IPS-18c (cell line): ENCODE measurements at regions not wholly inside any gene's neighbourhood (a gene's known extent, or its start where the extent isn't known, plus 50 kb on each side); places are given as distances from the start of the nearest gene placed in this dataset.
"Not testable (repeated sequence)": the region's sequence is repeated elsewhere in the genome, so short reads cannot be mapped to it uniquely, and the experiment has no call there.

Experiments used
- H3K4me3 ChIP-seq: 2 replicates; pipeline ENCODE4 v1.7.0; 2013; ENCODE audit warnings: low read depth, mild to moderate bottlenecking, low read length, moderate library complexity; ENCODE audit not compliant: insufficient read depth
- H3K9me3 ChIP-seq: one replicate; pipeline ENCODE4 v1.6.1; 2013; ENCODE audit warnings: mild to moderate bottlenecking, low read length, moderate library complexity; ENCODE audit not compliant: control insufficient read depth, insufficient read depth

DNA sequence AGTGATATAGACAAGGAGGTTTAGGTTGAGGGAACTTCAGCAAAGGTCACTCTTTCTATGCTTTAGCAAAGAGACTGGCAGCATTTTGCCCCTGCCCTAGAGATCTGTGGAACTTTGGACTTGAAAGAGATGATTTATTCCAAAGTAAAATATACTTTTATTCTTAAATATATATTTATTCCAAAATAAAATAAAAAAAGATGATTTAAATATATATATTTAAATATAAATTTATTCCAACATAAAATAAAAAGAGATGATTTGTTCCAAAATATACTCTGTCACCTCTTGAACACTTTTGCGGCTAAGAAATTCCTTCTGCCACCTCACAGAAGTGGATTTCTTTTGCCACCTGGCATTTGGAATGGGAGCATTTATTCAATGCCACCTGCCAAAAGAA is 521.3 kb upstream of the CHORDC1 start:
- Histone ChIP-seq H3K4me3 (no peak overlapping the region), H3K9me3 (no peaks in the 10 kb centered on the region)

DNA sequence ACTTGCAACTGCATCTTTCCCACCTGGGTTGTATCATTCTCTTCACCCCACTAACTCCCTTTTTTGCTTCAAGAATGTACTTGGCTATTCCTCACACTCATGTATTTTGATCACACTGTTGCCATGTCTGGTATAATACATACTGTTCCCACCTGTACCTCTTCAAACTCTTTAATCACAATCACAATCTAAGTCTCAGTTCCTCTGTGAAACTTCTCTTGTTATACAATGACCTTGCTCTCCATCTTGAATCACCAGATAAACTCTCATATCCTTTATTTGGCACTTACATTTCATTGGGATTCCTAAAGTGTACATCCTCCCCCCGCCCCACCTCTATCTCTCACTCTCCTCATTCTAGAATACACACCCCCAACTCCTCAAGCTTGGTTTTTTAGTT is 516.0 kb upstream of the CHORDC1 start:
- no peaks in the 10 kb centered on the region for H3K9me3 ChIP-seq
- no peak overlapping the region for H3K4me3 ChIP-seq

DNA sequence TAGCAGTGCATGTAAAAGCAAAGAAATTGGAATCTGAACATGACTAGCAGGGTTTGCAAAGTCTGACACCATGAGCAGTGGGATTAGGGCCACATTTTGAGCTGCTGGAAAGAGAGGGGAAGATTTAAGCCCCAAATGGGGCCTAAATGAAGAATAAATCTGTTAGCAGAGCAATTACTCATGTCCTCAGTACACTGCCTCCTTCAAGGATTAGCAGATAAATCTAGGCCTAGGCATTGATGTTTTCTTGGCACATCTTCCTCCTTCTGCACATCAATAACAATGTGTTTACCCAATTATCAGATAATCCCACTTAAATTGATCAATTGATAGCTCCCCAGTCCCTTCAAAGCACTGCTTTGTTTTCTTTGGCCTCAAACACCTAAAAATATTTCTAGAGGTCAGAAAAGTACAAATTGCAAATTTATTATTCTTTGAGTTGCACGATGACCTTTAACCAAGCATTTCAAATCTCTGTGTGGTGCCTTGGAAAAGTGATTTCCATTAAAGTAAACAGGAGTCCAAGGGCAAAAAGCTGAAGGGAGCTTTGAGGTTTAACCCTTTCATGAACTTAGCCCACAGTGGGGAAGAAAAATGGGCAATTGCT is 514.7 kb upstream of the CHORDC1 start:
- H3K4me3 ChIP-seq, result no peak overlapping the region
- H3K9me3 ChIP-seq, result no peaks in the 10 kb centered on the region

DNA sequence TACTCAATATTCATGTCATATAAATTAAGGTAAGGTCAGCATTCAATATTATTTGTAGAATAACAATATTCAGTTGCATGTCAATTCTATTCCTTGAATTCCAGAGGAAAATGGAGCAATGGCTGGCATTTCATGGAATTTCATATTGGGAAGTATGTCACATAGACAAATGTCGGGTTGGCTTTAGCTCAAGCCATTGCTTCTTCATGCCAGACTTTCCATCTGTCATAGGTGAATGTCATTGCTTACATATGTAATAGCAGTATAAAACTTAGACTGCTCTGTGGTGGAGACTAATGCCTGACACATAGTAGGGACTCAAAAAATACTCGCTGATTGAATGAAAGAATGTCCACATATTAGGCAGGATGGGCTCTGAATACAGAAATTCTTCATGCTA is 509.6 kb upstream of the CHORDC1 start:
- Histone ChIP-seq H3K4me3 (no peak overlapping the region), H3K9me3 (no peaks in the 10 kb centered on the region)

DNA sequence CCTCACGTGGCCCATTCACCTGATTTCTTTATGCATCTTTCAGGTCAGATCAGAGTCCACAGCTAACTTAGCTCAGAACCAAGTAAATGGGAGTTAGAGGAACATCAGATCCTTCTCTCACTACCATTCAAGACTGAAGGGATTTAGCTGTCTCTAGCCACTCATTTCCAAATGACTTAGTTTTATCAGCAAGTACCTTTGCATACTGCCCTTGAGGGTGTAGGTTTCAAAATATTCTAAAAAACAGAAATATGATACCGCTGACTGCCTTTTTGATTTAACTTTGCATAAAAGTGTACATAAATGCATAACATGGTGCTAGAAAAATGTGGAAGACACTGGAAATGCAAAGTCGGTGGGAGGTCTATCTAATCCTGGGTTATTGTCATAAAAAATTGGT is 500.6 kb upstream of the CHORDC1 start:
- no peak overlapping the region for H3K4me3 ChIP-seq
- H3K9me3 ChIP-seq, result no peaks in the 10 kb centered on the region

DNA sequence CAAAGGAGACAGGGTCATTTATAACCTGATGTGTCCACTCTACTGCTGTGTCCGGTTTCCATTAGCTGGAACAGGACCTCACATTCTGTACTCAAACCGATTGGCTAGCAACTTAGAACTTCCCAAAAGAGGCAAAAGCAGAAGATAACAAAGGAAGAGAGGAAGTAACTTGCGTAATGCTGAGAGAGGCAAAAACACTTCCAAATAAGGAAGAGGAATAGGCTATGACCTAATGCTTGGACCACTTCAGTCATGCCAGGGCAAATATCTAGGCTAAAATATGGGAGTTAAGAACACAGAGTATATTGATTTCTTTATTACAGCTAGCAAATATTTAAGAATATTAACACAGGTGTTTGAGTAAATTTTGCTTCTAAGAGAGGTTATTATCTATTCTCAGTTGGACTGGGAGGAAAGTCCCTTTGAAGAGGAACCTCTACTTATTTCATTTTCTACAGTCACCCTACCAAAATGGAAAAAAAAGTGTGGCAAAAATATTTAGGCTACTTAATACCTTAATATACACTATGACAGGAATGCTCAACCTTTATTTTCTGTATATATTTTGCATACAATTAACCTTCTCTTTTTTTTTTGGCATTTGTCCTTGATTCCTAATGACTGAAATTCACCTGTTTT is 499.8 kb upstream of the CHORDC1 start:
- no peaks in the 10 kb centered on the region for H3K9me3 ChIP-seq

DNA sequence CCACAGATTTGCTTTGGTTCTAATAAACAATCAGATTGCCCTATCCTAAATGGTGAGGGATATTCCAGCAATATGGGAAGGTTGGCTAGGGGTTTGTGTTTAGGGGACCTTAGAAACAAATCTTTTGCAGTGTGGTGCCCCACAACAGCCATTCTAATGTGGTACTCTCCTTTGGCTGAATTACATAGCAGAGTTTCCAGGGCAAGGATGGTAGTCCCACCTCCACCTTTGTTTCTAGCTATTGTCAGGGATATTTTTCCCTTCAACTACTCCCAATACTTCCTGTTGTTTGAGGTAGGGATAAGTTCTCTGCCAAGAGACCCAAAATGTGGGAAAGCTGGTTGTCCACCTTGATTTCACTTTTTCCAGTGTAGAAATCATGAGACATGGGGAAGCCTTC is 494.7 kb upstream of the CHORDC1 start:
- Histone ChIP-seq H3K9me3 (no peaks in the 10 kb centered on the region), H3K4me3 (no peak overlapping the region)

More for the DNA sequence above, 499.8 kb upstream of the CHORDC1 start:
- H3K4me3 ChIP-seq, result no peak overlapping the region

DNA sequence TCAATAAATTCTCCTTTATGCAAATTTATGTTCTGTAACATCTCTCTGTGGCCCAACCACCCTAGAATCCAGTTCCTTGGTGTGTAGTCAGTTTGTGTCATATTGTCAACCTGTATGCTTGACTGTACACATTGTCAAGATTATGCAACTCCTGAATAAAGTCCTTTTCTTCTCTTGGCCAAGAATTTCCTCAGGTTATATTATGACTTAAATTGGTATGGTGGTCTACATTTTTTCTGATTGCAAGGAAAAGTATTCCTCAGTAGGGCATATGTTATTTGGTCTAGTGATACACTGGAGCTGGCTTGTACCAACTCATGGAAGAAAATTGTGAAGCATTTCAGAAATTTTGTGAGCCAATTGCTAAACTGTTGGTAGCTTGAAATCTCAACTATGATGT is 482.8 kb upstream of the CHORDC1 start:
- Histone ChIP-seq H3K4me3 (no peak overlapping the region), H3K9me3 (no peaks in the 10 kb centered on the region)

DNA sequence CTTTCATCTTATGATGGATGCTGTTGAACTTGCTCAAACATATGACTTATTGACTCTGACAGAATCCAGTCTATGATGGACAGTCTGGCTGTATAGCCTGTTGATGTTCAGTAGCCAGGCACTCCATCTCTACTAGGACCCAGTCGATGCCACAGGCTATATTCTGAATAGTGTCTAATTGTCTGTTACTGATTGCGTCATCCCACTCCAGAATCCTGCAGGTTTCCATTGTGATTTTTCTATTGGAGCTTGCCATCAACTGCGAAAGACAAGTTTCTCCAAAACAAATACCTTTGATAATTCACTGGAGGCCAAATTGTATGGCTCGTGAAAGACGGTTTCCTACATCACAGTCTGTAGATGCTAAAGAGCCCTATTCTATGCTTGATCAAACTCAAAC is 481.7 kb upstream of the CHORDC1 start:
- Histone ChIP-seq H3K4me3 (no peak overlapping the region), H3K9me3 (no peaks in the 10 kb centered on the region)

DNA sequence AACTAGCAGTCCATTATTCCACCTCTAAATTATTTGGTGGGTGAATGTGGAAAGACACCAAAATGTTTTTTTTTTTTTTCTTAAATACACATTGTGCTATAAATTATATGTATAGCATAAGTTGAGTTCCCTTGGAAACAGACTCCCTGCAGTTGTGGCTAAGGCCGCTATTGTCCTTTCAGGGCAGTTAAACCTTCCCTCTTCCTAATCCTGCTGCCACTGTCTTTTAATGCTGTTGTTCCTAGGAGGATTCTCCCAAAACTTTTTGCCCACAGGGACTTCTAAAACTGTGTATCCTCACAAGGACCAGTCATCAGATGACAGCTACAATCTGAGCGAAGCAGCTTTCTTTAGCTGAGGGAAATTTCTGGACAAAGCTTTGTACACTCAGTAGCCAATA is 478.9 kb upstream of the CHORDC1 start:
- H3K9me3 ChIP-seq, result no peaks in the 10 kb centered on the region

DNA sequence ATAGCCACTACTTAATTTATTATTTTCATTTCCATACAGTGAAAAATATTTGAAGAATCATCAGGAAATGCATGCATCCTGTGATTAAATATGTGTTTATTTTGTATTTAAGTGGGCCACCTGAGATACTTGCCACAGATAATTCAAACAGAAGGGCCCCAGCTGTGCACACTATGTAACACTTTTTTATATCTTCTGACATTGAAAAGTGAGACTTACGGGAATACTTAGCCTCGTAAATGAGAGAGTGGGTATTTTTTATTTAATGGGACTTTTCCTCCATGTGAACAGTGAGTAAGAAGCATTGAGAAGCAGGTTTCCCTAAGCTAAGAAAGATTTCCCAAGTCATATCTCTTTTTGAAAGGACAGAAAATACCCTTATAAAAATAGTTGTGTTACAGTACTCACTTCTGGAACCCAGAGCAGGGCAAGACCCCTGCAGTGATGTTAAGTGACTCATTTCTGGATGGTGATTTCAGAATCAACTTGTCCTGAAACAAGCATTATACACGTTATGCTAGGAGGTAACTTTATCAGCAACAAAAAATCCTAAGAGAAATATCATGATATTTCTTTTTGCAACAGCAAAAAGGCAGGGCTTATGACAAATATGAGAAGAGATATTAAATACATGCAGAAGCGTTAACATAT is 478.1 kb upstream of the CHORDC1 start:
- H3K9me3 ChIP-seq, result no peaks in the 10 kb centered on the region

More for the DNA sequence above, 478.9 kb upstream of the CHORDC1 start:
- H3K4me3 ChIP-seq, result no peak overlapping the region

DNA sequence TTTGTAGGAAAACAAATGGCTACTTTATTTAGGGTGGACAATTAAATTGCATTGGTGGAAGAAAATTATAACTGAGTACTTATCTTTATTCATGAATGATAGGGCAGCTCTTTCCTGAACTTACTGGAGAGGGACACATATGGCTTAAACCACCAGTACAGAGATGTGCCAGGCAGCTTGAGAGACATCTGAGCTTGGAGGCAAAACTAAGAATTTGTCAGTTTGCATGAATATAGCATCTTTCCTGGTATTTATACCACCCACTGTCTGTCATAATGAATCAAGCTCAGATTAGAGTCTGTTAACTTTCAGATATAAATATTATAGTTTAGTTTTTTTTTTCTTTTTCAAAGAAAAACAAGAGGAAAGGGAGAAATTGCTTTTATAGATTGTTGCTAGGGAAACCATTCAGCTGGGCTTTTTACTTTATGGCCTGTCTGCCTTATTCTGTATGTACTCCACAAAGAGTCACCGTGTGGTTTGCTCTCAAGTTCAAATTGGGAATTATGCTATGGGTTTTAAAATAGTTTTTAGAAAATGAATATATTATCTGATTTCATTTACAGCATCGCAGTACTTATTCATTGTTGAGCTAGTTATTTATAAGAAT is 477.0 kb upstream of the CHORDC1 start:
- H3K4me3 ChIP-seq, result no peak overlapping the region
- no peaks in the 10 kb centered on the region for H3K9me3 ChIP-seq

More for the DNA sequence above, 478.1 kb upstream of the CHORDC1 start:
- H3K4me3 ChIP-seq, result no peak overlapping the region

DNA sequence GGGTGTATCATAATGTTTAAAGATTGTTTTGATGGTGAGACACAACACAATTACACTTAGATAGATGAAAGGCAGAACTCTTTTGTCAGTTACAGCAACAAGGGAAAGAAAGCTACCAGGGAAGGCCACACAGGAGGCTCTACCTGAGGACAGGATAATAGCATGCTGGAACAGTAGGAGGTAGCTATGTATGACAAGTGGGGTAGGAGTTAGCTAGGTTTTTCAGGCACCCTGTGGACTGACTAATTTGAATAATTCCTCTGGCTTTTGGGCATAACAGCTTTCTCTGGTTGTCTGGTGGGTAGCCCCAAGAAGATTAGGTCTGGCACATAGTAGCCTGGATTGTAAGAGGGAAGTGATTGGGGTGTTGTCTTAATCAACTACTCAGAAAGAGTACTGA is 475.4 kb upstream of the CHORDC1 start:
- Histone ChIP-seq H3K9me3 (peaks cover 3% of the 10 kb centered on the region), H3K4me3 (no peak overlapping the region)

DNA sequence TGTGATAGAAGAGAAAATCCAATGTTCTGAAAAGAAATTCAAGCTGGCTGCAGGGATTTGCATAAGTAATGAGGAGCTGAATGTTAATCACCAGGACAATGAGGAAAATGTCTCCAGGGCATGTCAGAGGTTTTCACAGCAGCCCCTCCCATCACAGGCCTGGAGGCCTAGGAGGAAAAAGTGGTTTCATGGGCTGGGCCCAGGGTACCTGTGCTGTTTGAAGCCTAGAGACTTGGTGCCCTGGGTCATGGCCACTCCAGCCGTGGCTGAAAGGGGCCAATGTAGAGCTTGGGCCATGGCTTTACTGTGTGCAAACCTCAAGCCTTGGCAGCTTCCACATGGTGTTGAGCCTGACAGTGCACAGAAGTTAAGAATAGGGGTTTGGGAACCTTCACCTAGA is 452.6 kb upstream of the CHORDC1 start:
- not testable (repeated sequence) for H3K9me3 ChIP-seq, H3K4me3 ChIP-seq

DNA sequence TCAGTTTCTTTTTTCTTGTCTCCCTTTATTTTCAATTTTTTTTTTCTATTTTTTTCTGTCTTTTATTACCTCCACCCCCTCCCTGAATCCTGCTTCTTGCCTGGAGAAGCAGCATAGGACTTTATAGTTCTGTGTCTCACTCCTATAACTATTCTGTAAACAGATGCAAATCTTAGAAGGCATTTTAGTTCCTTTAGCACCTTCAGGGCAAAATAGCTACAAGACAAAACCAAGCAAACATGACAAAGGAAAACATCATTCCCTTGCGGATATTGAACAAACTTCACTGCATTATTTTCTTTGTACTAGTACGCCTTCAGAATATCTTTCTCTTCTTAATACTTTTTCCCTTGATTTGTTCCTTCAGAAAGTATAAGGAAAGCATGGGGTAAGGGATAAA is 446.2 kb upstream of the CHORDC1 start:
- H3K4me3 ChIP-seq, result no peak overlapping the region
- no peaks in the 10 kb centered on the region for H3K9me3 ChIP-seq

DNA sequence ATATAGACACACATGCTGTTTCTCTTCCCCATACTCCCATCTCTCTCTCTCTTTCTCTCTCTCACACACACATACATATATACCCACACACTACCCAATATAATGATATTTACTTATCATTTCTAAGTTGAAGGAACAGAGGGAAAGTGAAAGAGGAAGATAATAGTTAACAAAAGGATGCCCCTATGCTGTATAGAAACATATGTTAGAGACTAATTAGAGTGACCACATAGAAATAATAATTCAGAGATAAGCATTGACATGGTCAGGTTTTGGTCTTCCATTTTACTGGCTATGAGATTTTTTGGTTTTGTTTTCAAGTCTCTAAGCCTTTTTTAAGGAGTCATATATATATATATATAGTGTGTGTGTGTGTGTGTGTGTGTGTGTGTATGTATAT is 445.7 kb upstream of the CHORDC1 start:
- Histone ChIP-seq H3K4me3 (no peak overlapping the region), H3K9me3 (no peaks in the 10 kb centered on the region)

DNA sequence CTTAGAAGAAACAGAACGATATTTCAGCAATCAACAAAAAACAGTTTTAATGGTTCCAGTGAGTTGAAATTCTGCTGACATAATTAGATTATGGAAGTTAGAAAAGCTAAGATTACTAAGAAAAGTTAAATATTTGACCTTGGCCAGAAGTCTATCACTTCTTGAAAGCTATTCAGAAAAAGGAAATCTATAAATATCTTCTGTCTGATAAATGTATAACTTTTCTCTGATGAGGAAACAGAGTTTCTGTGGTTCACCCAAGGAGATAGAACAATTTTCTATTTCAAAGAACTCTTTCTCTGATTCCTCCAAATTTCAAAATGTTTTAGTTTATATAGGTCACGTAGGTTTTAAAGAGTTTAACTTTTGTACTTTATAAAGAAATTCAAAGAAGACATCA is 438.4 kb upstream of the CHORDC1 start:
- no peak overlapping the region for H3K4me3 ChIP-seq
- no peaks in the 10 kb centered on the region for H3K9me3 ChIP-seq

DNA sequence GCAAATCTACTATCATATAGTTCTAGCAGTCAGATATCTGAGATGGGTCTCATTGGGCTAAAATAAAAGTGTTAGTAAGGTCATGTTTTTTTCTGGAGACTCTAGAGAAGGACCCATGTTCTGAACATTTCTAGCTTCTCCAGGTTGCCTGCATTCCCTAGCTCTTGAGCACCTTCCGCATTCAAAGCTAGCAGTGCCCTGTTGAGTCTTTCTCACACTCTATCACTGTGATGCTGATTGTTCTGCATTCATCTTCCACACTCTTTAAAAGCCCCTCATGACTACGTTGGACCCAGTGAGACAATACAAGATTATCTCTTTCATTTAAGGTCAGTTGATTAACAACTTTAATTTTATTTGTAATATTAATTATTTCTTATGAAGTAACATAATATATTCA is 433.3 kb upstream of the CHORDC1 start:
- H3K4me3 ChIP-seq, result no peak overlapping the region
- no peaks in the 10 kb centered on the region for H3K9me3 ChIP-seq
